HG03103 (cell line): ENCODE measurements at regions not wholly inside any gene's neighbourhood (a gene's known extent, or its start where the extent isn't known, plus 50 kb on each side); places are given as distances from the start of the nearest gene placed in this dataset.
A peak's percentile ranks its signal among the peaks of the same experiment; 100 is the strongest.
"Not testable (repeated sequence)": the region's sequence is repeated elsewhere in the genome, so short reads cannot be mapped to it uniquely, and the experiment has no call there.

ENCODE experiments used
- ATAC-seq: cut with Tn5 transposase; IDR thresholded peaks from one replicate; pipeline ENCODE4 v1.9.1; 2021; ENCODE audit warnings: low read depth; ENCODE audit not compliant: unreplicated experiment

DNA sequence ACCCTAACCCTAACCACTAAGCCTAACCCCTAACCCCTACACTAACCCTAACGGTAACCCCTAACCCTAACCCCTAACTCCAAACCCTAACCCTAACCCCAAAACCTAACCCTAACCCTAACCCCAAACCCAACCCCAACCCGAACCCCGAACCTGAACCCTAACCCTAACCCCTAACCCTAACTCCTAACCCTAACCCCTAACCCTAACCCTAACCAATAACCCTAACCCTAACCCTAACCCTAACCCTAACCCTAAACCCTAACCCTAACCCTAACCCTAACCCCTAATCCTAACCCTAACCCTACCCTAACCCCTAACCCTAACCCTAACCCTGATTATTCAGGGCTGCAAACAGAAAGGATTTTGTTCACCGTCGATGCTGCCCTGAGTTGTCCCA, 144.6 kb upstream of the DUSP22 start:
- not testable (repeated sequence) for ATAC-seq

DNA sequence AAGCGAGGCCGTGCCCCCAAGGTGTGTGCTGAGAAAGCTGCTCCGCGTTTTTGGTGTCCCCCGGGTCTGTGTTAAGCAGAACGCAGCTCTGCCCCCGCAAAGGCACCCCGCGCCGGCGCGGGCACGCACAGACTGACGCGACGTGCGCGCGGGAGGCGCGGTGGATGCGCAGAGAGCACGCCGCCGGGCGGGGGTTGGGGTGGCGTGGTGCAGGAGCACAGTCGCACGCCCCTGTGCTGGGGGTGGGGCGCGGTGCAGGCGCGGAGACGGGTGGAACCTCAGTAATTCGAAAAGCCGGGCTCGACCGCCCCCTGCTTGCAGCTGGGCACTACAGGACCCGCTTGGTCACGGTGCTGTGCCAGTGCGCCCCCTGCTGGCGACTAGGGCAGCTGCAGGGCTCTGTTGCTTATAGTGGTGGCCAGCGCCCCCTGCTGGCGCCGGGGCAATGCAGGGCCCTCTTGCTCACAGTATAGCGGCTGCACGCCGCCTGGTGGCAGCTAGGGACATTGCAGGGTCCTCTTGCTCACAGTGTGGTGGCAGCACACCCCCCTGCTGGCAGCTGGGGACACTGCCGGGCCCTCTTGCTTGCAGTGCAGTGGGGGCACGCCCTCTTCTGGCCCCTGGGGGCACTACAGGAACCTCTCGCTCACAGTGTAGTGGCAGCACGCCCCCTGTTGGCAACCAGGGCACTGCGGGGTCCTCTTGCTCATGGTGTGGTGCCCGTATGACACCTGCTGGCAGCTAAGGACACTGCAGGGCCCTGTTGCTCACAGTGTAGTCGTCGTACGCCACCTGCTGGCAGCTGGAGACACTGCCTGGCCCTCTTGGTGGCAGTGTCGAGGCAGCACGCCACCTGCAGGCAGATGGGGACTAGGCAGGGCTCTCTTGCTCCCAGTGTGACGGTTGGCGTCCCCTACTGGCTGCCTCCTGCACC, 144.0 kb upstream of the DUSP22 start:
- peak; percentile 92 for ATAC-seq

GRCh38 chr6:150147-150546, 142.1 kb upstream of the DUSP22 start:
- not testable (repeated sequence) for ATAC-seq

- not testable (repeated sequence) for ATAC-seq
Observed at GRCh38 chr6:152436-152835, 139.9 kb upstream of the DUSP22 start.

GRCh38 chr6:153026-153425, 139.3 kb upstream of the DUSP22 start:
- ATAC-seq: not testable (repeated sequence)

DNA sequence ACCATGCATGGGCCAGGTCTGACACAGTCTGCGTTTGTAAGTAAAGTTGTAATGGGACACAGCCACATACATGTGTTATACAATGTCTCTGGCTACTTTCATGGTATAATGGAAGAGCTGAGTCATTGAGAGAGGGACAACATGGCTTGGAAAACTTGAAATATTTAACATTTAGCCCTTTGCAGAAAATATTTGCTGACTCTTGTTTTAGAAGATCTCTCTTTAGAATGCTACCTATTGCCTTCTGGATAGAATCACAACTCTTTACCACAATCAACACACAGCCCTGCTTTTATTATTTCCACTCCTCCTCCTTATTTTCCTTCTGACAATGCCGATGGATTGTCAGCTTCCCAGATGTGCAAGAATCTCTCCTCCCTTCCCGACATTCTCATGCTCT, 138.4 kb upstream of the DUSP22 start:
- ATAC-seq: not testable (repeated sequence)

GRCh38 chr6:154321-155092, 137.8 kb upstream of the DUSP22 start:
- ATAC-seq: not testable (repeated sequence)

- ATAC-seq: no peak
Observed at GRCh38 chr6:156010-156409, 136.3 kb upstream of the DUSP22 start.

DNA sequence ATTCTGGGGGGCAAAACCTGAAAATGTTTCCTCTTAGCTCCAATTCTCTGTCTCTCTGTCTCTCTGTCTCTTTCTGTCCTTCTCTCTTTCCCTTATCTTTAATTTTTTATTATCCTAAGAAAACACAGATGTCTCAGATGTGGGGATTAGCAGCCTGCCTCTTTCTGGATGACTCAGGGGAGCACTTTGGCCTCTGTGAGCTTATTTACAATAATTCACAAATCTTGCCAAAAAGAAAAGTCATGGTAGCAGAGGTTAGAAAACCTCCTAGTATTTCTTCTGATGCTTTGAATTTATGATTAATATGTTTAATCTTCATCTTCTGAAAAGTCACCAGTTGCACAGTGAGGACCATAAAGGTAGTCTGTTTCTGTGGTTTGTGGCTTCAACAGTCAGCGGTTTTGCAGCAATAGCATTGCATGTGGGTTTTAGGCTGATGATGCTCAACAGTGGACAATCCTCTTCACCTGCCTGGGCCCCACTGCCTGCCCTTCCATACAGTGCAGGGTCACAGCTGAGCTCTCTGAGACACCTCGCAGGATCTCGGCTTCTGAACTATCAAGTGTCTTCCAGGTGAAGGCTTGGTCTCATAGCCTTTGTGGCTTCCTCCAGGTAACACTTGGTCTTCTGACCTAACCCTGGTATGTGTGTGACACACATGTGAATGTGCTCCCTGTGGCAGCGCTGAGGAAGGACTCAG, 135.7 kb upstream of the DUSP22 start:
- ATAC-seq: not testable (repeated sequence)

- ATAC-seq: not testable (repeated sequence)
Observed at GRCh38 chr6:157176-157575, 135.1 kb upstream of the DUSP22 start.

GRCh38 chr6:161657-162056, 130.6 kb upstream of the DUSP22 start:
- not testable (repeated sequence) for ATAC-seq

DNA sequence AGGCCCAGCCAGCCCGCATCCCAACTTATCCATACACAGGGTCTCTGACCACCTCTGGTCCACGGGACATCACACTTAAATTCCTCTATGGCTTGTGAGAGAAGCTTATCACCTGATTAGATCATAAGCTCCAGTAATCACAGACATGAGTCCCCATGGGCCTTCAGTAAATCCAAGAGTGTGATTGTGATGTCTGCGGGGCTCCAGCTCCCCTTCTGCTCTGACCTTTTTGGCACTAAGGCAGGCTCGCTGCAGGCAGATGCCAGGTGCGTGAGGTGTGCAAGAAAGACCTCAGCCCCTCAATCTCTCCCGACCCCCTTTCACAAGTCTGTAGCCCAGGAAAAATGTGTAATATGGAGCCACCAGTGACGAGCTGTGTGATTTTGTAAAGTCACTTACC, 127.6 kb upstream of the DUSP22 start:
- ATAC-seq: no peak

DNA sequence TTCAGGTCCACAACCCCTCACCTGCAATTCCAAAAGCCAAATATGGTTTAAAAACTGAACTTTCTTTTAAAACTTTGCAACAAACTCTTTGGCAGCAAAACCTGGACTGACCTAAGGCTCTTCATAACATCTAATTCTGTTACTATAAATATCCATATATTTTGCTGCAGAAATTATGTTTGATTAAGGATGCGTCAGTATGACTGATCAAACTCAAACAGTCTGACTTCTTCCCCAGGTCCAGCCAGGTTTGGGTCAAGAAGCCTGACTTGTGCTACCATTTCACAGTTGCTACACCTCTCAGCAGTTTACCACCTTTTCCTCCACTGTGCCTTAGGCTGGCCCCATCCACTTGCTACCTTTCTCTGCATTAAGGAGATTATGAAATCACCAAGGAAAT, 127.0 kb upstream of the DUSP22 start:
- no peak for ATAC-seq

DNA sequence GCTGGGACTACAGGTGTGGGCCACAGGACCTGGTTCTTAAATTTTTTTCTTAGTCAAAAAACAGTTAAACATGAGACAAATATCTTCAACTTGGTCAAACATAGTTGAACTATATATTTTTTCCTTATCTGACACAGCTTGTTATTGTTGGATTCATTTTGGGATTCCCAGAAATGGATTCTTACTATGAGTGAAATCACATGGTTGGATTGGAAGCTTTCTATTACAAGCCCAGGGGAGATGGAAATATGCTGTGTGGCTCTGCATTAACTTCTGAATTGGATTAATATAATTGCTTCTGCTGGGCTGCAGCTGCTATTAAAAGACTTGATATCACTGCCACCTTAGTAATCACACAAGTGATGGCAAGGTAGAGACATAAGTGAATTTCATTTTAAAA, 126.4 kb upstream of the DUSP22 start:
- no peak for ATAC-seq

GRCh38 chr6:168865-169455, 123.3 kb upstream of the DUSP22 start:
- no peak for ATAC-seq

- no peak for ATAC-seq
Observed at GRCh38 chr6:174036-174435, 118.3 kb upstream of the DUSP22 start.

- ATAC-seq: no peak
Observed at GRCh38 chr6:175680-176079, 116.6 kb upstream of the DUSP22 start.

- ATAC-seq: no peak
Observed at GRCh38 chr6:176766-177165, 115.5 kb upstream of the DUSP22 start.

DNA sequence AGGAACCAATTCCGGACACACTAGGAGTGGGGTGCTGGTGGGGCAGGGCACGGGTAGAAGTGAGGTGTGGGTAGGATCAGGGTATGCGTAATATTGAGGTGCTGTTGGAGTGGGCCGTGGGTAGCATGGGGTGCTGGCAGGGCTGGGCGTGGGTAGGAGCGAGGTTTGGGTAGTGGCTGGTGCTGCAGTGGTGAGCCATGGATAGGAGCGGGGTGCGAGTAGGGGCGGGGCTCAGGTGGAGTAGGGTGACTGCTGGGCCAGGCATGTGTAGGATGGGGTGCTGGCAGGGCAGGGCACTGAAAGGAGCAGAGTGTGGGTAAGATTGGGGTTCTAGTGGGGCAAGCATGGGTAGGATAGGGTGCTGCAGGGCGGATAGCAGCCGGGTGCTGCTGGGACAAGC, 114.2 kb upstream of the DUSP22 start:
- no peak for ATAC-seq

- not testable (repeated sequence) for ATAC-seq
Observed at GRCh38 chr6:178929-179328, 113.4 kb upstream of the DUSP22 start.
